Keratinocyte (primary cell): ENCODE measurements at regions not wholly inside any gene's neighbourhood (a gene's known extent, or its start where the extent isn't known, plus 50 kb on each side); places are given as distances from the start of the nearest gene placed in this dataset.

ENCODE experiments used
- EZH2 ChIP-seq: IDR thresholded peaks from one replicate; pipeline ENCODE4 v1.6.1; 2012; ENCODE audit warnings: inconsistent platforms, mild to moderate bottlenecking, low read length, moderate library complexity
- TF ChIP-seq, protein P1 (sequence below), 3 experiments: IDR thresholded peaks in 1 of 3; conservative IDR thresholded peaks in 1 of 3; optimal IDR thresholded peaks in 1 of 3; 2 replicates in 2 of 3; 3 replicates in 1 of 3; pipeline versions ENCODE3 to v1.5.1; 2011; ENCODE audit warnings: low read length in 3 of 3, mild to moderate bottlenecking in 3 of 3, moderate library complexity in 2 of 3, control low read depth in 1 of 3, inconsistent platforms in 1 of 3; ENCODE audit not compliant: insufficient read depth in 2 of 3; ENCODE audit errors: extremely low read depth in 1 of 3

DNA sequence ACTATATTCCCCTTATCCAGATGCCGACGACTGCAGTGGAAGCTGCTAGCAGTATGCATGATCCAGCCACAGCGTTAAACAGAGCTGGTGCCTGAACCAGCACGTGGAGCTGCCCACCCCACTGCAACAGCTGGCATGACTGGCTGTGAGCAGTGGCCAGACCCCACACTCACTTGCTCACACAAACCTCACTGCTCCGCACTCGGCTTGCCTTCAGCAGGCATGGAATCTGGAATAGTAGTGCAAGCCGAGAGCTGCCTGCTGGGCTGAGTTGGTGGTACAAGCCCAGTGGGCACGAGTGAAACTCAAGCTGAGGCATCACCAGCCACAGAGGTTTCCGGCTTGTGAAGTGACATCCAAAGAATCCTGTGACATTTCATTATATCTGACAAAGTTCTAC lies 1197.6 kb downstream of the FAM133A start:
- TF ChIP-seq, protein P1, sequence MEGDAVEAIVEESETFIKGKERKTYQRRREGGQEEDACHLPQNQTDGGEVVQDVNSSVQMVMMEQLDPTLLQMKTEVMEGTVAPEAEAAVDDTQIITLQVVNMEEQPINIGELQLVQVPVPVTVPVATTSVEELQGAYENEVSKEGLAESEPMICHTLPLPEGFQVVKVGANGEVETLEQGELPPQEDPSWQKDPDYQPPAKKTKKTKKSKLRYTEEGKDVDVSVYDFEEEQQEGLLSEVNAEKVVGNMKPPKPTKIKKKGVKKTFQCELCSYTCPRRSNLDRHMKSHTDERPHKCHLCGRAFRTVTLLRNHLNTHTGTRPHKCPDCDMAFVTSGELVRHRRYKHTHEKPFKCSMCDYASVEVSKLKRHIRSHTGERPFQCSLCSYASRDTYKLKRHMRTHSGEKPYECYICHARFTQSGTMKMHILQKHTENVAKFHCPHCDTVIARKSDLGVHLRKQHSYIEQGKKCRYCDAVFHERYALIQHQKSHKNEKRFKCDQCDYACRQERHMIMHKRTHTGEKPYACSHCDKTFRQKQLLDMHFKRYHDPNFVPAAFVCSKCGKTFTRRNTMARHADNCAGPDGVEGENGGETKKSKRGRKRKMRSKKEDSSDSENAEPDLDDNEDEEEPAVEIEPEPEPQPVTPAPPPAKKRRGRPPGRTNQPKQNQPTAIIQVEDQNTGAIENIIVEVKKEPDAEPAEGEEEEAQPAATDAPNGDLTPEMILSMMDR (optimal IDR thresholded peaks at IDR 0.05 in 1 of 3, IDR thresholded peaks at IDR 0.05 in 1 of 3, conservative IDR thresholded peaks at IDR 0.05 in 1 of 3; ENCODE audit: extremely low read depth in 1 of 3, insufficient read depth in 2 of 3, low read length in 3 of 3) = no peak
- no peak for TF ChIP-seq EZH2
